PFSK-1 (cell line): ENCODE measurements at regions not wholly inside any gene's neighbourhood (a gene's known extent, or its start where the extent isn't known, plus 50 kb on each side); places are given as distances from the start of the nearest gene placed in this dataset.

Experiments used
- FOXP2 ChIP-seq: optimal IDR thresholded peaks from 2 replicates; pipeline ENCODE3; 2011; ENCODE audit warnings: borderline replicate concordance, control low read depth, inconsistent platforms; ENCODE audit not compliant: insufficient read depth; ENCODE audit errors: extremely low read length, extremely low read depth
- POLR2AphosphoS5 ChIP-seq: IDR thresholded peaks from 2 replicates; pipeline ENCODE4 v1.6.1; 2012; ENCODE audit warnings: low read depth, mild to moderate bottlenecking, control low read depth, low read length, moderate library complexity
- REST ChIP-seq, 2 experiments: IDR thresholded peaks; 2 replicates each; pipeline versions ENCODE4 v1.6.1 to v1.8.0; 2011 to 2012; ENCODE audit warnings: low read depth in 2 of 2, low read length in 2 of 2, control low read depth in 1 of 2, inconsistent platforms in 1 of 2, mild to moderate bottlenecking in 1 of 2, moderate library complexity in 1 of 2; ENCODE audit not compliant: insufficient read depth in 1 of 2
- SIN3A ChIP-seq: IDR thresholded peaks from 2 replicates; pipeline ENCODE4 v1.6.1; 2012; ENCODE audit warnings: mild to moderate bottlenecking, low read length, moderate library complexity, borderline replicate concordance; ENCODE audit not compliant: insufficient read depth
- TAF1 ChIP-seq: IDR thresholded peaks from 2 replicates; pipeline ENCODE4 v1.6.1; 2012; ENCODE audit warnings: low read length, control low read depth, borderline replicate concordance; ENCODE audit not compliant: insufficient read depth

- TF ChIP-seq FOXP2 (no peak), SIN3A (no peak), REST (IDR thresholded peaks at IDR 0.05; ENCODE audit: insufficient read depth in 1 of 2, low read depth in 2 of 2, low read length in 2 of 2) (no peak), TAF1 (no peak), POLR2AphosphoS5 (no peak)
These were observed 595.1 kb upstream of the ARPP21 start for GRCh38 chr3:35044190-35044589.

GRCh38 chr3:35045118-35045517 lies 594.2 kb upstream of the ARPP21 start:
- TF ChIP-seq TAF1 (no peak), SIN3A (no peak), FOXP2 (no peak), POLR2AphosphoS5 (no peak), REST (IDR thresholded peaks at IDR 0.05; ENCODE audit: insufficient read depth in 1 of 2, low read depth in 2 of 2, low read length in 2 of 2) (no peak)

GRCh38 chr3:35064761-35065160 lies 574.6 kb upstream of the ARPP21 start:
- TF ChIP-seq SIN3A (no peak), REST (IDR thresholded peaks at IDR 0.05; ENCODE audit: insufficient read depth in 1 of 2, low read depth in 2 of 2, low read length in 2 of 2) (no peak), TAF1 (no peak), POLR2AphosphoS5 (no peak), FOXP2 (no peak)

- no peak for TF ChIP-seq POLR2AphosphoS5
- no peak for TF ChIP-seq TAF1
- no peak for TF ChIP-seq REST (IDR thresholded peaks at IDR 0.05; ENCODE audit: insufficient read depth in 1 of 2, low read depth in 2 of 2, low read length in 2 of 2)
- no peak for TF ChIP-seq SIN3A
- TF ChIP-seq FOXP2: no peak
These were observed 573.4 kb upstream of the ARPP21 start for GRCh38 chr3:35065891-35066290.

GRCh38 chr3:35067750-35068149 lies 571.6 kb upstream of the ARPP21 start:
- TF ChIP-seq FOXP2 (no peak), POLR2AphosphoS5 (no peak), REST (IDR thresholded peaks at IDR 0.05; ENCODE audit: insufficient read depth in 1 of 2, low read depth in 2 of 2, low read length in 2 of 2) (no peak), TAF1 (no peak), SIN3A (no peak)
